Peyer's patch (tissue), 4 donors: ENCODE measurements at regions not wholly inside any gene's neighbourhood (a gene's known extent, or its start where the extent isn't known, plus 50 kb on each side); places are given as distances from the start of the nearest gene placed in this dataset.

ENCODE experiments used
- DNase-seq, 3 donors: peaks; one replicate each; pipeline ENCODE4 v3.0.0-alpha.2; 2017 to 2019
- H3K27ac ChIP-seq, 4 donors: fragments of 200-600 bp; sonication (generic); one replicate each; pipeline ENCODE4 v1.5.1; 2016 to 2019
- H3K27me3 ChIP-seq, 2 donors: fragments of 200-600 bp; sonication (generic); one replicate each; pipeline ENCODE4 v1.5.1; 2019
- H3K36me3 ChIP-seq, 3 donors: fragments of 200-600 bp; sonication (generic); one replicate each; pipeline ENCODE4 v1.5.1; 2016 to 2019
- H3K4me1 ChIP-seq, 4 donors: fragments of 200-600 bp; sonication (generic); one replicate each; pipeline ENCODE4 v1.5.1; 2016 to 2019
- H3K4me3 ChIP-seq, 4 donors: fragments of 200-600 bp; sonication (generic); 1 replicate in 3 of 4; 2 replicates in 1 of 4; pipeline ENCODE4 v1.5.1; 2016 to 2019; ENCODE audit warnings: mild to moderate bottlenecking in 1 of 4
- H3K9me3 ChIP-seq, 4 donors: fragments of 200-600 bp; sonication (generic); one replicate each; pipeline ENCODE4 v1.5.1; 2016 to 2019; ENCODE audit warnings: mild to moderate bottlenecking in 1 of 4
- POLR2A ChIP-seq, 2 donors: fragments of 450-650 bp; IDR thresholded peaks; one replicate each; pipeline ENCODE4 v1.5.1; 2017; ENCODE audit warnings: antibody characterized with exemption in 2 of 2, mild to moderate bottlenecking in 2 of 2, moderate library complexity in 2 of 2
- TF ChIP-seq, protein P1 (sequence below), 6 experiments: fragments of 450-650 bp in 4 of 6; fragments of 200-600 bp in 2 of 6; sonication (generic) in 1 of 6; IDR thresholded peaks; one replicate each; pipeline ENCODE4 v1.5.1; 2017 to 2019; ENCODE audit warnings: antibody characterized with exemption in 6 of 6, mild to moderate bottlenecking in 3 of 6, moderate library complexity in 1 of 6

DNA sequence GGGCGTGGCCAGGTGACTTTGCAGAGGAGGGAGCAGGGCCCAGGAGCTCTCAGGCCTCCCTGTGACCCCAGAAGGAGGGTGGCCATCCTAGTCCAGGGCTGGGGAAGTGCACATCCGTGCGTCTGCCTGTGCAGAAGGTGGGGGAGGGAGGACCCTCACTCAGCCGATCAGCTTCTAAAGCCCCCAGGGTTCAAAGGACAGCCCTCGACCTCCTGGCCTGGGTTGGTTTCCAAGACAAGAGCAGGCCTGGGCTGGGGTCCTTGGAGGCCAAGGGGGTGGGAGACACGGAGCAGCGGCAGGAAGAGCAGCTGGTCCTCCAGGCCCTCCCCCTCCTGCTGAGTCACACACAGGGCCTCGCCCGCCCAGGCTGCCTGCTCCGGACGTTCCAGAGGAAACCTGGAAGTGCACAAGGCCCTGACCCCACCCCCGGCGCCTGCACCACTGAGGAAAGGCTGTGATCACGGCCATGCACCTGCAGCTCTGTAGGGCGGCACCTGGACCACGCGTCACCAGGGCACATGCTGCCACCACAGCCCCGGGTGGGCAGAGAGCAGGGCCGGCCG is 67.1 kb upstream of the ZNF469 start:
- H3K36me3 ChIP-seq = no peaks in the 10 kb centered on the region
- H3K9me3 ChIP-seq = peaks cover 0 to 5% (median 0%) of the 10 kb centered on the region in 4 donors
- H3K4me3 ChIP-seq = no peak overlapping the region
- DNase-seq = peak in 1 of 3 donors; percentile 54
- no peaks in the 10 kb centered on the region for H3K4me1 ChIP-seq
- no peak overlapping the region for H3K27ac ChIP-seq
- TF ChIP-seq POLR2A (IDR thresholded peaks at IDR 0.05) = no peak
- TF ChIP-seq, protein P1, sequence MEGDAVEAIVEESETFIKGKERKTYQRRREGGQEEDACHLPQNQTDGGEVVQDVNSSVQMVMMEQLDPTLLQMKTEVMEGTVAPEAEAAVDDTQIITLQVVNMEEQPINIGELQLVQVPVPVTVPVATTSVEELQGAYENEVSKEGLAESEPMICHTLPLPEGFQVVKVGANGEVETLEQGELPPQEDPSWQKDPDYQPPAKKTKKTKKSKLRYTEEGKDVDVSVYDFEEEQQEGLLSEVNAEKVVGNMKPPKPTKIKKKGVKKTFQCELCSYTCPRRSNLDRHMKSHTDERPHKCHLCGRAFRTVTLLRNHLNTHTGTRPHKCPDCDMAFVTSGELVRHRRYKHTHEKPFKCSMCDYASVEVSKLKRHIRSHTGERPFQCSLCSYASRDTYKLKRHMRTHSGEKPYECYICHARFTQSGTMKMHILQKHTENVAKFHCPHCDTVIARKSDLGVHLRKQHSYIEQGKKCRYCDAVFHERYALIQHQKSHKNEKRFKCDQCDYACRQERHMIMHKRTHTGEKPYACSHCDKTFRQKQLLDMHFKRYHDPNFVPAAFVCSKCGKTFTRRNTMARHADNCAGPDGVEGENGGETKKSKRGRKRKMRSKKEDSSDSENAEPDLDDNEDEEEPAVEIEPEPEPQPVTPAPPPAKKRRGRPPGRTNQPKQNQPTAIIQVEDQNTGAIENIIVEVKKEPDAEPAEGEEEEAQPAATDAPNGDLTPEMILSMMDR (IDR thresholded peaks at IDR 0.05) = no peak
- H3K27me3 ChIP-seq = no peaks in the 10 kb centered on the region

DNA sequence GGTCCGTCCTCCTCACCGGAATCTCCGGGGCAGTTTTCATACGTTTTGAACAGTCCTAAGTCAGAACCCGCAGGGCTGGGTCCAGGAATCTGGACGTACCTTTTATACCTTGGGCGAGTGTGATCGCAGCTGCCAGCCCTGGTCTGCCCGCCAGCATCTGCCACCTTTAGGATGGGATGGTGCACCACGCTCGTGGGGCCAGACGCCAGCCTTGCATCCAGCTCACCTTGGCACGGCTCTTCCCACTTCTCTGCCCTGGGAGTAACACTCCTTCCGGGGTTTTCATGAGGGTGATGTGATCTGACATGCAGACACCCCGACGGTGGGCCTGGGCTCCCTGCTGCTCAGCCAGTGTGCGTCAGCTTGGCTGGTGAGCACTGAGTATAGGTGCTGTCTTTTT is 66.6 kb upstream of the ZNF469 start:
- Histone ChIP-seq H3K4me3 (no peak overlapping the region), H3K27me3 (no peaks in the 10 kb centered on the region)
- TF ChIP-seq POLR2A (IDR thresholded peaks at IDR 0.05) = no peak
- TF ChIP-seq, protein P1 (IDR thresholded peaks at IDR 0.05) = no peak

DNA sequence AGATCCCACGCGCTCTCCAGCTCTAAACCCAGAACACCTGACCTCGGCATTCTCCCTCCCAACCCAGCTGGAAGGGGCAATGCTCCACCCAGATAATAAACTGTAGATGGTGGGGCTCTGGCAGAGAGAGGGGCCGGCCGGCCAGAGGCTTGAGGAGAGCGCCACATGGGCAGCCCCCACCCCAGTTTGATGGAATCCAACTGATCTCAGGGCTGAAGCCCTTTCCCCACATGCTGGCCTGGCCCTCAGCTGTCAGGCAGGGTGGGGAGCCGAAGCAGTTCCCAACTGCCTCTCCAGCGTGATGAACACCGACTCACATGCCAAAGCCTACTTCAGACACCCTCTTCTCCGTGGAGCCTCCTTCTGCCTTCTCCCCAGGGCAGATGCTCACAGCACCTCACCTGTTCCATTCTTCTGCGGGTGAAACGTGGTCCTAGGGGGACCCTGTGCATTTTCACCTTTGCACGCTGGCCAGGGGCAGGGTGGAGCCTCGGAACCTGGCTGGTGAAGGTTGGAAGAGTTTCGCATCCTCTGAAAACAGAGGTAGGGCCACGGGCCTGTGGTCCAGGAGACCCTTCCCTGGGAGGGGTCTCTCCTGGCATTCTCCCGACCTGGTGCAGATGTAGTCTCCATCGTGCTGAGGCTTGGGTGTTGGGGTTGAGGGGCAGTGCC is 65.7 kb upstream of the ZNF469 start:
- H3K4me3 ChIP-seq = no peak overlapping the region

More for the DNA sequence above, 66.6 kb upstream of the ZNF469 start:
- Histone ChIP-seq H3K27ac (no peak overlapping the region), H3K4me1 (no peaks in the 10 kb centered on the region), H3K9me3 (peaks cover 0 to 10% (median 0%) of the 10 kb centered on the region in 4 donors), H3K36me3 (no peaks in the 10 kb centered on the region)
- no peak for DNase-seq

DNA sequence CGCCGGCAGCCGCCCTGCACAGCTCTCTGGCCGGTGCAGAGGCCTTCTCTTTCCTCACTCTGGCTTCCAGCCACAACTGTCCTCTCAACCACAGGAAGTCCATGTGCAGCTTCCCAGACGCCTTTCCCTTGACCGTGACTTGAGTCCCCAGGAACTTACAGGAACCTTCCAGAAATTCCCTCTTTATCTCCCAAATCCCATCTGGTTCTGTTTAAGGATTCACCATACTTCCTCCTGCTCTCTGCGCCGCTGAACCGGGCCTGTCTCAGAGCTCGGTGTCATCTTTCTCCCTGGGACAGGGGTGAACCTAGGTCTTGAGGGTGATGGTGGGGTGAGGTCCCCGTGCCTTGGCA is 65.2 kb upstream of the ZNF469 start:
- DNase-seq = no peak
- Histone ChIP-seq H3K9me3 (peaks cover 0 to 5% (median 0%) of the 10 kb centered on the region in 4 donors), H3K27me3 (no peaks in the 10 kb centered on the region), H3K36me3 (no peaks in the 10 kb centered on the region), H3K27ac (no peak overlapping the region), H3K4me3 (no peak overlapping the region), H3K4me1 (no peaks in the 10 kb centered on the region)
- no peak for TF ChIP-seq POLR2A (IDR thresholded peaks at IDR 0.05)
- TF ChIP-seq, protein P1 (IDR thresholded peaks at IDR 0.05) = no peak

More for the DNA sequence above, 65.7 kb upstream of the ZNF469 start:
- TF ChIP-seq, protein P1 (IDR thresholded peaks at IDR 0.05) = no peak
- TF ChIP-seq POLR2A (IDR thresholded peaks at IDR 0.05) = no peak
- Histone ChIP-seq H3K9me3 (peaks cover 0 to 6% (median 0%) of the 10 kb centered on the region in 4 donors), H3K4me1 (no peaks in the 10 kb centered on the region), H3K27ac (no peak overlapping the region), H3K36me3 (no peaks in the 10 kb centered on the region), H3K27me3 (no peaks in the 10 kb centered on the region)
- no peak for DNase-seq

DNA sequence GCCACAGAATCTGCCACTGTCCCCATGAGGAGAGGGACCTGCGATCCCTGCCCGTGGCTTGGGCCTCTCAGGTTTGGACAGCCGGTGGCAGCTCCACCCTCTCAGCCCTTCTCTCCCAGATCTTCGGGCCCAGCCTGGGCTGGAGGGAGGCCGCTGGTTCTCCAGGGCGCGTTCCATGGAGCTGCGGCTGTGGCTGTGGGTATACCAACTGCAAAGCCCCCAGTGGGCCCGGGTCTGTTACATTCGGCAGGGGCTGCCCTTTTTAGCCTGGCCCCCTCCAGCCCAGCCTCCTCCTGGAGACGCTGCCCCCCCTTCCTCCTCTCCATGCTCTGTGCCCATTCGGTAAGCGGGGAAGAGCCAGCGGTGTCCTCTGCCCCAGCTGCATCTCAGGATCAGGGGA is 64.7 kb upstream of the ZNF469 start:
- no peaks in the 10 kb centered on the region for H3K36me3 ChIP-seq
- H3K9me3 ChIP-seq = peaks cover 0 to 5% (median 0%) of the 10 kb centered on the region in 4 donors
- no peak for DNase-seq
- no peak overlapping the region for H3K27ac ChIP-seq
- H3K27me3 ChIP-seq = no peaks in the 10 kb centered on the region
- H3K4me3 ChIP-seq = no peak overlapping the region
- TF ChIP-seq POLR2A (IDR thresholded peaks at IDR 0.05) = no peak
- TF ChIP-seq, protein P1 (IDR thresholded peaks at IDR 0.05) = no peak
- H3K4me1 ChIP-seq = no peaks in the 10 kb centered on the region
